ENCODE measurements at regions not wholly inside any gene's neighbourhood (a gene's known extent, or its start where the extent isn't known, plus 50 kb on each side); places are given as distances from the start of the nearest gene placed in this dataset.

- TF ChIP-seq FOXA1 (IDR thresholded peaks at IDR 0.05) (no peak), ARNT (IDR thresholded peaks at IDR 0.05) (no peak), LEF1 (IDR thresholded peaks at IDR 0.05; ENCODE audit: borderline replicate concordance) (no peak), ZNF384 (IDR thresholded peaks at IDR 0.05) (no peak), BHLHE40 (IDR thresholded peaks at IDR 0.05; ENCODE audit: borderline replicate concordance) (no peak), TARDBP (IDR thresholded peaks at IDR 0.05) (no peak), FOXM1 (IDR thresholded peaks at IDR 0.05; ENCODE audit: borderline replicate concordance) (no peak), ELF4 (IDR thresholded peaks at IDR 0.05) (no peak), SP1 (IDR thresholded peaks at IDR 0.05) (no peak), SUZ12 (IDR thresholded peaks at IDR 0.05) (no peak), HDGF (IDR thresholded peaks at IDR 0.05; ENCODE audit: borderline replicate concordance) (no peak), NFRKB (IDR thresholded peaks at IDR 0.05) (no peak), CTBP1 (IDR thresholded peaks at IDR 0.05; ENCODE audit: borderline replicate concordance) (no peak)
- TF ChIP-seq, protein P1, sequence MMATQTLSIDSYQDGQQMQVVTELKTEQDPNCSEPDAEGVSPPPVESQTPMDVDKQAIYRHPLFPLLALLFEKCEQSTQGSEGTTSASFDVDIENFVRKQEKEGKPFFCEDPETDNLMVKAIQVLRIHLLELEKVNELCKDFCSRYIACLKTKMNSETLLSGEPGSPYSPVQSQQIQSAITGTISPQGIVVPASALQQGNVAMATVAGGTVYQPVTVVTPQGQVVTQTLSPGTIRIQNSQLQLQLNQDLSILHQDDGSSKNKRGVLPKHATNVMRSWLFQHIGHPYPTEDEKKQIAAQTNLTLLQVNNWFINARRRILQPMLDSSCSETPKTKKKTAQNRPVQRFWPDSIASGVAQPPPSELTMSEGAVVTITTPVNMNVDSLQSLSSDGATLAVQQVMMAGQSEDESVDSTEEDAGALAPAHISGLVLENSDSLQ (IDR thresholded peaks at IDR 0.05): no peak
Observed at GRCh38 chr17:36755586-36755985, 154.2 kb downstream of the MRM1 start.

All from HEK293T (cell line).